Brain microvascular endothelial cell (primary cell): ENCODE measurements at regions not wholly inside any gene's neighbourhood (a gene's known extent, or its start where the extent isn't known, plus 50 kb on each side); places are given as distances from the start of the nearest gene placed in this dataset.

Experiments
- DNase-seq: peaks from one replicate; pipeline ENCODE4 v3.0.0-alpha.2; 2020
- H3K27ac ChIP-seq: fragments of 250-450 bp; sonication (Bioruptor Pico); 2 replicates; pipeline ENCODE4 v1.5.1; 2020; ENCODE audit warnings: mild to moderate bottlenecking, moderate library complexity
- H3K27me3 ChIP-seq: fragments of 250-450 bp; sonication (Bioruptor Pico); replicated peaks from 2 replicates; pipeline ENCODE4 v1.5.1; 2020; ENCODE audit warnings: mild to moderate bottlenecking
- H3K36me3 ChIP-seq: fragments of 250-450 bp; sonication (Bioruptor Pico); replicated peaks from 2 replicates; pipeline ENCODE4 v1.5.1; 2020; ENCODE audit warnings: mild to moderate bottlenecking
- H3K4me3 ChIP-seq: 2 replicates; pipeline ENCODE4 v1.5.1; 2011; ENCODE audit warnings: low read depth, mild to moderate bottlenecking, control low read depth, low read length, moderate library complexity
- in situ Hi-C: cut with HindIII; loops from 2 replicates; pipeline ENCODE4 v1.10.0; 2017; ENCODE audit warnings: low sequenced_read_pairs, low pct_ligation_motif_present
- TF ChIP-seq, protein P1 (sequence below): IDR thresholded peaks from 2 replicates; pipeline ENCODE4 v1.5.1; 2011; ENCODE audit warnings: low read depth, mild to moderate bottlenecking, moderate library complexity, low read length, control low read depth, inconsistent platforms; ENCODE audit errors: missing control alignments

DNA sequence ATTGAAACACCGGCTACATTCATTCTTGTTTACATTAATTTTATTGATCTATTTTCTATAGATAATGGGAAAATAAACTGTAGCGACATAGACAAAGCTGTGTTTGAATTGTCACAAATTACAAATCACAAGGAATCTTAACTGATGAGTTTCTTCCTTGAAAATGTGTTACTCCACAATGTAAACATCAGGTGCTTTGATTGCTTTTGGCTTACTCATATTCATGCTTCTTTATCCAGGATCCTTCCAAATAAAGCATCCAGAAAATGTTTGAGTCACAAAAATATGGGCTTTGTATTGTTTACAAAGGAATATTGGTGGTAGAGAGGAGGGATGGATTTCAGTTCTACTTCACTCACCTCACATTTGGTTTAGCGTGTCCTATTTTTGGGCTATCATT lies 64.0 kb downstream of the BMP2 start:
- TF ChIP-seq, protein P1, sequence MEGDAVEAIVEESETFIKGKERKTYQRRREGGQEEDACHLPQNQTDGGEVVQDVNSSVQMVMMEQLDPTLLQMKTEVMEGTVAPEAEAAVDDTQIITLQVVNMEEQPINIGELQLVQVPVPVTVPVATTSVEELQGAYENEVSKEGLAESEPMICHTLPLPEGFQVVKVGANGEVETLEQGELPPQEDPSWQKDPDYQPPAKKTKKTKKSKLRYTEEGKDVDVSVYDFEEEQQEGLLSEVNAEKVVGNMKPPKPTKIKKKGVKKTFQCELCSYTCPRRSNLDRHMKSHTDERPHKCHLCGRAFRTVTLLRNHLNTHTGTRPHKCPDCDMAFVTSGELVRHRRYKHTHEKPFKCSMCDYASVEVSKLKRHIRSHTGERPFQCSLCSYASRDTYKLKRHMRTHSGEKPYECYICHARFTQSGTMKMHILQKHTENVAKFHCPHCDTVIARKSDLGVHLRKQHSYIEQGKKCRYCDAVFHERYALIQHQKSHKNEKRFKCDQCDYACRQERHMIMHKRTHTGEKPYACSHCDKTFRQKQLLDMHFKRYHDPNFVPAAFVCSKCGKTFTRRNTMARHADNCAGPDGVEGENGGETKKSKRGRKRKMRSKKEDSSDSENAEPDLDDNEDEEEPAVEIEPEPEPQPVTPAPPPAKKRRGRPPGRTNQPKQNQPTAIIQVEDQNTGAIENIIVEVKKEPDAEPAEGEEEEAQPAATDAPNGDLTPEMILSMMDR, result no peak
- in situ Hi-C loops, result no loop called here
- Histone ChIP-seq H3K27ac (no peak overlapping the region), H3K36me3 (no peaks in the 10 kb centered on the region), H3K27me3 (no peaks in the 10 kb centered on the region), H3K4me3 (no peak overlapping the region)
- no peak for DNase-seq

DNA sequence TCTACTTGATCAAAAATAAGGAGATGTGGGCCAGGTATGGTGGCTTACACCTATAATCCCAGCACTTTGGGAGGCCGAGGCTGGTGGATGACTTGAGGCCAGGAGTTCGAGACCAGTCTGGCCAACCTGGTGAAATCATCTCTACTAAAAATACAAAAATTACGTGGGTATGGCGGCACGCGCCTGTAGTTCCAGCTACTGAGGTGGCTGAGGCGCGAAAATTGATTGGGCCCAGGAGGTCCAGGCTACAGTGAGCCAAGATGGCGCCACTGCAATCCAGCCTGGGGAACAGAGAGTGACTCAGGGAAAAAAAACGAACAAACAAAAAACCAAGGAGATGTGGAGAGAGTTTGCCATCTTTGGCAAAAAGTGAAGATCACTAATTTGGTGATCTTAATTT lies 65.3 kb downstream of the BMP2 start:
- Histone ChIP-seq H3K36me3 (no peaks in the 10 kb centered on the region), H3K27me3 (no peaks in the 10 kb centered on the region), H3K27ac (no peak overlapping the region), H3K4me3 (no peak overlapping the region)
- no peak for DNase-seq
- TF ChIP-seq, protein P1, result no peak
- in situ Hi-C loops, result no loop called here

DNA sequence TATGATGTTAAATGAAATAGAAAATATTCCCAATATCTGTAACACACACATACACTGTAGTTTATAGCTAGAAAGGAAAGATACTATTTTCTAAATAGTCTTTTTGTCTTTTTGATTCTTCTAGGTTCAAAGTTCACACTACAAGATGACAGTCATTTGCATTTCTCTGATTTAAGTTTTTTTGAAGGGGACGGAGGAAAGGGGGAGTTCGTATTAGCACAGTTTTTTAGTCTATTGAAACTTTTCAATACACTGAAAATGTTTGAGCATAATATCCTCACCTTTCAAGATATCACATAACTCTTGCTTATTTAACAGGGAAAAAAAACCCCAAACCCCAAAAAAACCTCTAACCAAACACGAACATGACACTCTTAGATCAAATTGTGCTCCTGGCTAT lies 68.1 kb downstream of the BMP2 start:
- H3K27me3 ChIP-seq, result no peaks in the 10 kb centered on the region
- no peaks in the 10 kb centered on the region for H3K36me3 ChIP-seq
- in situ Hi-C loops, result no loop called here
- no peak overlapping the region for H3K4me3 ChIP-seq
- no peak overlapping the region for H3K27ac ChIP-seq
- TF ChIP-seq, protein P1, result no peak
- DNase-seq, result no peak

DNA sequence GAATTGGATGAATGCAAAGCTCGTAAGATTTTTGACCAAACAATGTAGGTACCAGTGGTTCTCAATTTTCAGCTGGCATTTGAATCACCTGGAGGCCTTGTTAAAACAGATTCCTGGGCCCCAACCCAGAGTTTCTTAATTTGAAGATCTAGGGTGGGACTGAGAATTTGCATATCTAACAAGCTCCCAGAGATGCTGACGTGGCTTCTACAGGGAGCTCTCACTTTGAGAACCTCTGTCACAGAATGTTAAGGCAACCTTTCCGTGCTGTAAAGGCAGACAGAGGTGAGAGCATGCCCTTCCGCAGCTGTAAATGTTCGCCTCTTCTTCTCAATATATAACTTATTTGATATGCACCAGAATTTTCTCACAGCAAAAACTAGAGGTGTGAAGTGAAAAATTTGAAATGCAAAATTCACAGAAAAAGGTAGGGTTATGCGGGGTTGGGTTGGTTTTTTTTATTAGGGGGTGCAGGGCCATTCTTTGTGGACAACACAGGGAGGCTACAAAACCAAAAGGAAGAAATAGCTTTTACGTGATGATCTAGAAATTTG lies 69.4 kb downstream of the BMP2 start:
- Histone ChIP-seq H3K36me3 (no peaks in the 10 kb centered on the region), H3K4me3 (no peak overlapping the region), H3K27me3 (no peaks in the 10 kb centered on the region), H3K27ac (no peak overlapping the region)
- no peak for DNase-seq
- TF ChIP-seq, protein P1, result no peak
- in situ Hi-C loops, result no loop called here

DNA sequence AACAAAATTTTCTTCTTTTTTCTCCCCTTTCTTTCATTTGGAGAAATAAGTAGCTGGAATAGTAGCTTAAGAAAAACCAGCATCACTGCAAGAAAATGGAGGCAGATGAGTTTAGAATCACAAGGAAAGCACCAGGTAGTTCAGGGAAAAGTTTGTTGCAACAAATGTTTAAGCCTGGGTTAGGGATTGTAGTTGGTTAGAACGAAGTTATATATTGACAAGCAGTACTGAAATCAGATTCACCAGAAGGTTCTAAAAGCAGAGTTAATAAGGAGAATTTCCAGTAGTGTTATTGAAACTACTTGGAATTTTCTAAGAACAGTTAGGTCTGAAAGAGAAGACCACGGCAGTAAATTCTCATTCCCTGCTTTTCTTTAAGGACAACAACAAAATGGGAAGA lies 70.2 kb downstream of the BMP2 start:
- H3K4me3 ChIP-seq, result no peak overlapping the region
- H3K27ac ChIP-seq, result no peak overlapping the region
- TF ChIP-seq, protein P1, result no peak
- in situ Hi-C loops, result no loop called here
- no peaks in the 10 kb centered on the region for H3K36me3 ChIP-seq
- H3K27me3 ChIP-seq, result no peaks in the 10 kb centered on the region
- DNase-seq, result no peak

DNA sequence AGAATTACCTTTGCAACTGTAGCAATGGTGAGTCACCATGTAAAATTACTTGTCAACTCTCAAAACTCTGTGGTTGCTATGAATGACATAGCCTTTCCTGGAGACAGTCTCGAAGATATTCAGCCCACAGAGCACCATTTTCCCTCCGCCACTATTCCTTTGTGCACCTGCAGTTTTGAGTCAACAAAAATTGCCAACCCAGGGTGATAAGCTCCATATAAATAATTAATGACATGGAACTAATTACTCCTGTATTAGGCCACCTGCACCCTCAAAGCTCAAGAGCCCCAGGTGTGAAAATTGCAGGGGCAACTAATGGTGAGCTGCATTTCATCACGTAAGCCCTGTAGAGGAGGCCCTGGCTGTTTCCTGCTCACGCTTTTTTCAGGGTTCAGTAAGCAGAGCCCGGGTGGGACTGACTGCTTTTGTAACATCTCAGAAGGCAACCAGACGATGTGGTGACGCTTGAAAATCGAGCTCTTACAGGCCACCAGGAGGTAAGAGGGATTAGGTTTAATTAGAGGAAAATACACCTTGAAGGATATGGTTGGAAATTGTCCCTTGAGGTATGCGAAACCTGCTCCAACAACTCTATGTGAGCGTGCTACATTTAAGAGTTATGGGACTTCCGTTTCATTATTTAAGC lies 70.8 kb downstream of the BMP2 start:
- TF ChIP-seq, protein P1, result no peak
- in situ Hi-C loops, result no loop called here
- Histone ChIP-seq H3K27me3 (no peaks in the 10 kb centered on the region), H3K36me3 (no peaks in the 10 kb centered on the region), H3K4me3 (no peak overlapping the region), H3K27ac (no peak overlapping the region)
- peak; percentile 3 for DNase-seq
